HG03460 (cell line): ENCODE measurements at regions not wholly inside any gene's neighbourhood (a gene's known extent, or its start where the extent isn't known, plus 50 kb on each side); places are given as distances from the start of the nearest gene placed in this dataset.

Experiments used
- ATAC-seq: cut with Tn5 transposase; IDR thresholded peaks from one replicate; pipeline ENCODE4 v1.9.1; 2021; ENCODE audit not compliant: unreplicated experiment

DNA sequence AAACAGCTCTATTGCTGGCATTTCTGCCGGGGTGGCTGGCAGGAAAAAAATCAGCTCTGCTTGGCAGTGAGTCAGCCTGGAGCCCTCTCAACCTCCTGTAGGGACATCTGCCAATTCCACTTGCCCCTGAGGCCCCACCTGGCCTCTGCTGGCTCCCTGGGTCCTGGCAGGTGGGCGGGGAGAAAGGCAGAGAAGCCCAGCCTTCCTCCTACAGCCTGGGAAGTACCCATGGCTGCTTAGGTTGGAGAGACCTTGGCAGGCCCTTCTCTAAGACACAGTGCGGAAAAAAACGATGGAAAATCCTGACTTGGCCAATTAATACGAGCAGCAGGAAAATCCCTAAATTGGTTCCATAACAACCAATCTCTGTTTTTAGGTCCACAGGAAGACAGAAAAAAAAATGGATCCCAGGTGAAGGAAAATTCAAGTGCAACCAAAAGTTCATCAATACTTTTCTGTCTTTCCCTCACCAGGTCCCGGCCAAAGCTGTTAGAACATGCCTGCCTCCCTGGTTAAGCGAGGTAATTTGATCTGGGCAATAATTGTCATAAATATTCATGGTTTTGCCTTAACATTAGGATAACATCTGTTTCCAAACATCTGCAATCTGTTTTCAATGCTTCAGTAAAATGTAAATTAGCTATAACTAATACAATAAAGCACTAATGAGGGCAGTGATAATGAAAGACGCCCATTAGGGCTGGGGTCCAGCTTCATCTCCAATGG is 245.9 kb downstream of the TFCP2L1 start:
- no peak for ATAC-seq

DNA sequence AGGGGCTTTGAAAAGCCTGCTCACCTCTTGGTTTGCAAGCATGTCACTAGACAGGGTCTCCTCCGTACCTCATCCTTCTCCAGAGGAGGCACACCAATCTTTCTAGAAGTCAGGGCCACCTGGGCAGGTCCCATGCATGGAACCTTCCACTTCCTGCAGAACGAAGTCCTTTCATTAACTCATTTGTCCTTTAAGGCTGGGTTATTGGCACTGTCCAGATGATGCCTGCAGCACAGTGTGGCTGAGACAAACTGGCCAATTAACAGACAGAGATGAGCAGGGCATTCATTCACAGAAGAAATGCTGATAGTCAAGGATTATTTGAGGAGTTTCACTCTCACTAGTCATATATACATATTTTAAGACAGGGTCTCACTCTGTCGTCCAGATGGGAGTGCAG is 245.3 kb downstream of the TFCP2L1 start:
- no peak for ATAC-seq

DNA sequence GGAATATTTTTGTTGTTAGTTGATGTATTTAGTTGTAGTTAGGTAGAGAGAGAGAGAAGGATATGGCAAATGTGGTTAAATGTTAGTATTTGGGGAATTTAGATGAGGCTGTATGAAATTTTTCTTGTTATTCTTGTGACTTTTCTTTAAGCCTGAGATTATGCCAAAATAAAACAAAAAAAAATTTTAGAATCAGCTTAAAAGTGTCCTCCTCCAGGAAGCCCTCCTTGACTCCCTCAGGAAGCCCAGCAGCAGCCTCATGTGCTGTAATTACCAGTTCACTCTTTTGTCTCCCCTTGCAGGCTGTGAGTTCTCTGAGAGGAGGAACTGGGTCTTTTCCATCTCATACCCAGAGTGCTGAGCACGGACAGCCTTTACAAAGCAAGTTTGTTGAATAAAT is 243.5 kb downstream of the TFCP2L1 start:
- ATAC-seq = no peak

DNA sequence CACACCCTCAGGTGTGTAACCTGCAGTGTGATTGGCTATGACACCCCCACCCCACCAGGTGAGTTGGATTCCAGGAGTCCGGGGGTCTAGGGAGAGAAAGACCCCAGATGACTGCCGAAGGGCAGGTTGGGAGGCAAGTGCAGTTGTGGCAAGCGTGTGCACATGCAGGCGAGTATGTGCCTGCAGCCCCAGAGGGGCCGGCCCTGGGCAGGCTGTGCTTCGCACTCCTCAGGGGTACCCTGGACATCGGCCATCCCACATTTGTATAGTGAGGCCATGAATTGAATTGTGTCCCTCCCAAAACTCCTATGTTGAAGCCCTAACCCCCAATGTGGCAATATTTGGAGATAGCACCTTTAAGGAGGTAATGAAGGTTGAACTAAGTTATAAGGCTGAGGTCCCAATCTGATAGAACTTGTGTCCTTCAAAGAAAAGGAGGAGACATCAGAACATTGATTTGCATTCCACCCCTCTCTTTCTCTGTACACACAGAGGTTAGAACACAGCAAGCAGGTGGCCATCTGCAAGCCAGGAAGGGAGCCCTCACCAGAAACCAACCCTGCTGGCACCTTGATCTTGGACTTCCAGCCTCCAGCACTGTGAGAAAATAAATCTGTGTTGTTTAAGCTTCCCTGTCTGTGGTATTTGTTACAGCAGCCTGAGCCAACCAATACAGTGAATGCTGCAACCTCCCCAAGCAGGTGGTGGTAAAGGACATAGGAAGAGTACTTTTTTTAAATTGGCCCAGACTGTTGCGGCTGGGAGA is 241.8 kb downstream of the TFCP2L1 start:
- ATAC-seq = no peak

DNA sequence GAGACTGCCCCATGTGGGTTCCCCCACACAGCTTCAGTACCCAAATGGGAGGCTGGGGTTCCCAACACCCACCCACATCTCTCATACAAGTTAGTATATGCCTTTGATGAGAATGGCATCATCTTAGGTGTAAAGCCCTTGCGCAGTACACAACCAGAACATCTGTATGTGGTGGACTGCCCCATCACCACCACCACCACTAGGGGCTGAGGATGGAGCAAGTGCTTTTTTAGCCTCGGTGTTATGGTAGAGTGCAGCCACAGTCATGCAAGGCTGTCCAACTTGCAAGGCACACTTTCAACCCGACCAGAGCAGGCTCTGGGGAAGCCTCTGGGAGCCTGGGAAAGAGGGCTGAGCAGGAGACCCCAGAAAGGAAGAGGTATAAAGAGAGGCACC is 241.2 kb downstream of the TFCP2L1 start:
- no peak for ATAC-seq

DNA sequence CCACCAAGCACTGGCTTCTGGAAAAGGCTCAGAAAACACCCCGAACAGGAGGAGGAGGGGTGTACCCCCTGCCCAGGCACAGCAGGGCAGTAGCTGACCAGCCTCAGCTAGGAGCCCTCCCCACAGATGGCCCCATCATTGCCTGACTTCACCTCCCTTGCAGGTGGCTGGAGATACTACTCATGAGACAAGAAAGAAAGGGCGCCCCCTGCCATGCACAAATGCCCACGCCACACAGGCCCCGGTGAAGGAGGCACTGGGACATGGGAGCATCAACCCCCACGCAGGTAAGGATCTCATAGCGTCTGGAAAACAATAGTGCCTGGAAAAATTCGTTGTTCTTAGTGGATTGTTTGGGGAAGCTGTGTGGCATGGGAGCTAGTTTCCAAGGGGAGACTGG is 240.6 kb downstream of the TFCP2L1 start:
- ATAC-seq = no peak

DNA sequence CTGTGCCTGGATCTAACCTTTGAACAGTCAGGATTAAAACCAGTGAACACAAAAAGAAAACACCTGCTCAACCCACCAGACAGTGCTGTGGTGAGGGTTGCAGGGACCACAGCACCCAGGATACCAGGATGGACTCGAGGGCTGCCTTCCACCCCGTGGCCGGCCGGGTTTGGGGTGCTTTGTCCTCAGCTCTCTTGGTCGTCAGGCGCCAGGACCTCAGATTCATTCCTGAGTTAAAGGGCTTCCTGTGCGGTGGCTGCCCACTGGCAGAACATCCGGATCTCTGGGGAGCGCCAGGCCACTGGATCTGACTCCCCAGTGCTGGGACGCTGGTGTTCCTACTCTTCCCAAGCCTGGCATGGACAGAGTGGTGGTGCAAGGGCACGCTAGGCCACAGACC is 239.8 kb downstream of the TFCP2L1 start:
- ATAC-seq = no peak

DNA sequence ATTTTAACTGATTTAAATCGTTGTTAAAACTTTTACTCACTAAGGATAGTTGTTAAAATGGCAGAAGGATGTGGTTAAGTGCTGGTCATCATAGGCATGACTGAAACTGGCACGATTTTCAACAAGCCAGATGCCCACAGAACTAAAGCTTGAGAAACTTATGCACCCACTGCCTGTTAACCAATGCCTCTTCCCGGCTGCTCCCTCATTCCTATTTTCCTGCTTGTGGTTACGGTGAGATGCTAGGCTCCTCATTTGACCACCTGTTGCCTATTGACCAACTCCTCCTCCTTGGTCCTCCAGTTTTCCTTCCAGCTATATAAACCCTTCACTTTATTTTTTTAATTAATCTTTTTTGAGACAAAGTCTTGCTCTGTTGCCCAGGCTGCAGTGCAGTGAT is 238.7 kb downstream of the TFCP2L1 start:
- ATAC-seq = no peak

DNA sequence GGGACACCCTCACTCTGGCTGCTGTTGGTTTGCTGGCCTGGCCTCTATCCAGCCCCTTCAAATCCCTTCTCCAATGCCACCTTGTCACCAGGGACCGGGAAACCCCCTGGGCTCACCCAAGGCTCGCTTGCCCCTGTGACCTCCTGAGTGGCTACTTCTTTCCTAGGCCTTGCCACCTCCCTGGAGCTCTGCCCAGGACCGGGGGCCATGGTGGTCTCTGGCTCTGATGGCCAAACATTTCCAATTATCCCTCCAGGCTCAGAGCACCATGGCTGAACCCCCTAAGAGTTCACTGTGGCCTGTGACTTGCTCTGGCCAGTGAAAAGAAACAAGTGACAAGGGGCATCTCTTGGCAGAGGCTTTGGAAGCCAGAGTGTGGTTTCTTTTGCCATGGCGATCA is 237.6 kb downstream of the TFCP2L1 start:
- ATAC-seq = no peak

DNA sequence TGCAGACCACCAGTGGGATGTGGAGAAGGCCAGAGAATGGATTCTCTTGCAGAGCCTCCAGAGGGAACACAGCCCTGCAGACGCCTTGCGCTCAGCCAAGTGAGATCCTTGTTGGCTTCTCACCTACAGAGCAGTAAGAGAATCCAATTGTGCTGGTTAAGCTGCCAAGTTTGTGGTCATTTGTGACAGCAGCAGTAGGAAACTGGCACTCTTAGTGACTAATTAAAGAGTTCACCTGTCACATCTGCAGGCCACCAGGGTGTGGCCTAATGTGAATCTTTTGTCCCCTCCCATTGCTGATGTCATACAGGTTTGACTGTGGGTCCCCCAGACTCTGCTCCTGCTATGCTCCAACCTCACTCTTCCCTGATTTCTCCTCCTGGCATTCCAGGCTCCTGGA is 235.9 kb downstream of the TFCP2L1 start:
- no peak for ATAC-seq

DNA sequence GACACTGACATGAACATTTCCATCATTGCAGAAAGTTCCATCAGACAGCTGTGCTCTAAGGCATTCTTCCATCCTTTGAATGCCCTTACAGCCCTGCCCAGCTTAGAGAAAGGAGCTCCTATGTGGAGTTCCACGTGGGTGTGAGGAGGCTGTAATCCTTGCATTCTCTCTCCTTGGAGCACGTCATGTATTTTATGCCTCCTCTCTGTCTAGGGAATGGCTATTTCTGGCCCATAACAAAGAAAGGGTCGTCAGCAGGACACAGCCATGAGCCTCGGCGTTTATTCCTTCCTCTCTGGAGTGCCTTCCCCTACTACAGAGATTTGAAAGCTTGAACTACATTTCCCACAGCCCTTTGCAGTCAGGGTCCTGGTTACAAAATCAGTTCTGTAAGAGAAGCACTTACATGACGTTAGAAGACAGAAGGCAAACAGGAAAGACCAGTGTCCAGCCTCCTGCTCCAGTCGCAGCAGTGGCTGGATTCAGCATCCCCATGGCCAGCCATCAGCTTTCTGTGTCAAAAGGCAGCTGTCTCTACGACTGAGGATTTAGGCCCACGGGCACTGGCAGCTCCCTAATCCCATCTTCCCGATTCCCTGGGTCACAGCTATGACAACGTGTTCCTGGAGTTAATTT is 234.9 kb downstream of the TFCP2L1 start:
- no peak for ATAC-seq

DNA sequence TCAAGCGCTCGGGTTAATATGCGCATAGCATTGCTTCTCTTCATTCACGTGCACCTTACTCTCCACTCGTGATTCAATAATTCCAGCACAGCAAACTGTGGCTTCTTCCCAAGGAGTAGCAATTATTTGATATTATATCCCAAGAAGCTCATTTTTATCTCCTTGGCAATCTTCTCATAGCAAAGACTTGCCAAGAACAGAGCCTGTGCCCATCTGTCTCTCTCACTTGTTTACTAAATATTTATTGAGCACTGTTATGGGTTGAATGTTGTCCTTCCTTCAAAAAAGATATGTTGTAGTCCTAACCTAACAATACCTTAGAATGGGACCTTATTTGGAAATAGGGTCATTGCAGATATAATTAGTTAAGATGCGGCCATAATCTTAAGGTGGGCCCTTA is 233.7 kb downstream of the TFCP2L1 start:
- no peak for ATAC-seq

DNA sequence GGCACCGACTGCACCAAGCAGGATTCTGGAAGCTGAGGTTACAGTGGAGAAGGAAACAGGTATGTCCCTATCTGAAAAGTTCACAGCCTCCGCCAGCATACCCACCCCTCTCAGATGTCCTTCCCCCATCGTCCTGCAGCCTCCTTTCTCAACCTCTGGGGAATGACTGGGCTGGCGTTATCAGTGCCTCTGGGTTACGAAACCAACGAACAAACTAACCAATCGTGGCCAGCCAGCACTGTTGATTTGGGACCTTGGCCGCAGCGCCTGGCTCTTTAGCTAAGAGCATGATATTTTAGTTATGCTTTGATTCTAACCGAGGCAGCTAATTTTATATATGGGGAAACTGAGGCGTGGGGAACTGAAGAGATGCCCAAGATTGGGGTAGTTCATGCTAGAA is 233.0 kb downstream of the TFCP2L1 start:
- ATAC-seq = no peak

DNA sequence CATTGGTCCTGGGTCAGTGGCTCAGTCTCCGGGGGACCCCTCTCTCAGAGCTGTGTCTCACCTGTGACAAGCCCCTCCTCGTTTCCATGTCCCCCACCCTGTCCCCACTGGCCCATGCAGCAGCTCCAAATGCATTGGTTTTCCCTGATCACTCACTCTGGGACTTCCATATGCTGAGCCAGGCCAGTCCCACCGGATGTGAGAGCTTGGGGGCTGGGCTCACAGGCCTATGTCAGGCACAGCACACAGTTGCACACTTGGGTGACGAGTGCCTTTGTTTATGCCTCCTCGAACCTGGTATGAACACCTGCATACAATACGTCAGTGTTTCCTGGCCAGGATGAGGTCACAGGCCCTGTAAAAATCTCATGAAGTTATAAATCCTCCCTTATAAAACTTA is 232.5 kb downstream of the TFCP2L1 start:
- no peak for ATAC-seq

DNA sequence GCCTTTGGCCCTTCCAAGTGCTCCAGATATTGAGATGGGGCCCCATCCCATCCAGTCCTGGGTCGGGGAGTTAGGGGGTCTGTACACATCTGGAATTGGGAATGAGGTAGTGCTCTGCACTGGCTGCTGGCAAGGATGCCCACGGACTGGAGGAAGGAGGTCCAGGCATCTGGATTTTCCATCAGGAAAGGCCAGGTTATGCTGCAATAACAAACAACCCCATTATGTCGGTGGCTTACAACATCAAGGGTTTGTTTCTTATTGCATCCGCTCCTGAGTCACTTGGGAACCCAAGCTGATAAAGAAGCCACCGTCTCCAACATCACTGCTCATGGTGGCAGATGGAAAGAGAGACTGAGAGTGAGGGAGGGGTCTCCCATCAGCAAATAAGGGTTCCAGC is 229.9 kb downstream of the TFCP2L1 start:
- ATAC-seq = no peak

DNA sequence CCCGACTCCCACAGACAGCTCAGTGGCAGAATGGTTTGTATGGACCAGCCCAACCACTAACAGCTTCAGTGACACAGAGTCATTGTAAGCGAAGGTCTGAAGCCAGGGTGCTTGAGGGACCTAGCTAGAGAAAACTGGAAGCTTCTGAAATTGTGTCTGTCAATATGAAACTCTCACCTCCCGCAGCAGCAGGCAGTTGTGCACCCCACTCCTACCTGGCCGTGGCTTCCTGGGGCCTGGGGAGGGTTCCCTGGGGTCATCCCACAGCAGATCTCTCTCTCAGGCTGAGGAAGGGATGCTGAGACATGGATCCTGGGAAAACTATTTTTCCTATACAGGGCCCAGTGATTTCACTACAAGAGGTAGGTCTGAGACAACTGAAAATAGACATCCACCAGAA is 229.5 kb downstream of the TFCP2L1 start:
- no peak for ATAC-seq

DNA sequence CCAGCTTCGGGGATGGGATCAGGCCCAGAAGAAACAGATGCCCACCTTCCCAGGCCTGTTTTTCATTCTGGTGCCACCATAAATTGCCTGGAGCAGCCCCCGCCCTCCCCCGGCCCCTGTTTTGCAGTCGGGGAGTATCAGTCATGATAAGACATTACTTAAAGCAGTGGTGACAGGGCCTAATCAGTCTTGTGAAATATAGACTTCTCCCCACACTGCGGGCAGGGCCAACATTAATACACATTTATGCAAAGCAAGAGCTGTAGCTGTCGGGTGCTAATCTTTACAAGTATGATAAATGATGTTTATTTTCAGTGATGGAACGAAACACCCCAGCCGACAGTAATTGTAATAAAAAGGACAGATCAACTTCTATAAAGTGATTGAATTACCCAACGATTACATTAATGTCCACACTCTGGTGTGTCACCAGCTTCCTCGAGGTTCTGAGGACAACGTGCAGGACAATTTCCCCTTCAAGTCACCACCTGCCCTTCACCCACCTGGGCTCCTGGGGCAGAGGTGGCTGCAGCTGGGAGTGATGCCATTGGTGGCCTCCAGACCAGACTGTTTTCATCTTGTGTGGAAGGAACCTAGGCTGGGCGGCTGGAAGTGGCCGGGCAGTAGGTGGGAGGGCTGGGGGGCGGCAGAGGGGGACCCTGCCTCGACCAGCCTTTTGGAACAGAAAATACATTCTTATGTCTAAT is 226.0 kb downstream of the TFCP2L1 start:
- ATAC-seq = no peak

DNA sequence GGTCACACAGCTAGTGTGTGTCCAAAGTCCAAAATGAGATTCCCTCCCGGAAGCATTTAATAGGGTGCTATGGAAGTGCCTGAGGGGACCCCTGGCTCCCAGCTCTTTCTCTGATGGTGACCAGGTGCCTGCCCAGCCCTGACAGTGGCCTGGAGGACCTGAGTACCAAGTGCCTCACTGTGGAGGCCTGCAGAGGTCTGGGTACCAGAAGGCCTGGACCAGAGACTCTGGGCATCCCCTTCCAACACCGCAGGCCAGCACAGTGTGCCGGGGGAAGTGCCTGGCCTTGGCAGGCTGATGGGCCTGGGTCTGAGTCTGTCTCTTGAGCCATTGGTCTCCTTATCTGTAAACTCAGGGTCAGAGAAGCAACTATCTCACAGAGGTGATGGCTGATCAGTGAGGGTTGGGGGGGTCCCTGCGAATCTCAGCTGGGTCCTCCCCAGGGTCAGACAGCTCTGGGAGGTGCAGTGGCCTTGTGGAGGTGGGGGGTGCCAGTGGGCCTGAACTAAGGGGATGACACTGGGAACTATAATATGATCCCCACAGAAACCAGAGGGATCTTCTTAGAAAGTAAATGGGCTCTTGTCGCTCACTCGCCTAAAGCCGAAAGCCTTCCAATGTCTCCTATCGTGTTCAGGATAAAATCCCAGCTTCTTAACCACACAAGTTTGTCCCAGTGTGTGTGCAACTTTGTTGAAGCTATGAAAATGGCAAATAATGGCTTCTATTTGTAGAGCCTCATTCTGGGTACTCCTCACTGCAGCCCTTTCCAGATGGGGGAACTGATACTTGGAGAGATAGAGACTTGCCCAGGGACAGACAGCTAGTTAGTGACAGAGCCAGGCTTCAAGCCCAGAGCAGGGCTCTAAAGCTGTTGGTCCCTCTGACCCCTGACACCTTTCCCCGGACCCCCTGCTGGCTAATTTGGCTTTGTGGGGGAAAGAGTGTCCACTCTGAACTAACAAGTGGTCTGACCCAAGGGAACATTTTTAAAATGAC is 225.1 kb downstream of the TFCP2L1 start:
- no peak for ATAC-seq

DNA sequence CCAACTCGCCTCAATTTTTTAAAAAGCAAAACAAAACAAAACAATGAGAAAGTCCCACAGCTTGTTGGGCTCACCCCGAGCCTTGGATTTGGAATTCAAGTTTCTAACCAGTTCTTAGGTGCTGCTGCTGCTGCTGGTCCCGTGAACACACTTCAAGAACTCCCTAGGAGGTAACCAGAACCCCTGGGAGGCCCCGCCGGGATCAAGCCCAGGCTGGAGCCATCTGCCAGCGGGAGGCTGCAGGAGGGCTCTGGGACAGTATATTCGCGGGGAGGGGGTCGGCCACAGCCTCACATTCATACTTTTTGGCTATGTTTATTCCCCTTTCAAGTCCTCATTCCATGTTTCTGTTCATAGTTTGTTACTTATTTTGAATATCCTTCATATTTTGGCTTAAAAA is 223.4 kb downstream of the TFCP2L1 start:
- no peak for ATAC-seq

DNA sequence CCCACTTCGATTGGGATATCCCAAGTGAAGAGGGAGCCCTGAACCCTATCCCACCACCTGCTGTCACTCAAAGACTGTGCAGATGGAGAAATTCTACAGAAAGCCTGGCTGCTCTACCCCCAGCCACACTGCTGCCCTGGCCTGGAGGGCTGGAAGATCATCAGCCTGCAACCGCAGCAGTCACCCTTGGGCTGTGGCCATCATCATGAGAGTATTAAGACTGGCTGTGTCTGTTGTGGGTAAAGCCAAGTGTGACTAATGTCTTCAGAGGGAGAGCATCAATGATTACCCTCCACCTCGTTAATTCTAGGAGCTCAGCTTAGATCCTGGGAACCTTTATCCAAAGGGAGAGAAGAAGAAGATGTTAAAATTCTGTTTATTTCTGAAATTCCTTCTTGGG is 221.5 kb downstream of the TFCP2L1 start:
- ATAC-seq = no peak
